Fibroblast of the aortic adventitia (primary cell): ENCODE measurements at regions not wholly inside any gene's neighbourhood (a gene's known extent, or its start where the extent isn't known, plus 50 kb on each side); places are given as distances from the start of the nearest gene placed in this dataset.

Experiments used
- DNase-seq: peaks from one replicate; pipeline ENCODE4 v3.0.0-alpha.2; 2010; ENCODE audit warnings: low read depth
- H3K4me3 ChIP-seq: 2 replicates; pipeline ENCODE4 v1.5.1; 2011; ENCODE audit warnings: low read depth, mild to moderate bottlenecking, control low read depth, low read length, moderate library complexity
- TF ChIP-seq, protein P1 (sequence below): IDR thresholded peaks from 2 replicates; pipeline ENCODE4 v1.5.1; 2011; ENCODE audit warnings: mild to moderate bottlenecking, low read length, control low read depth, inconsistent platforms; ENCODE audit not compliant: insufficient read depth

DNA sequence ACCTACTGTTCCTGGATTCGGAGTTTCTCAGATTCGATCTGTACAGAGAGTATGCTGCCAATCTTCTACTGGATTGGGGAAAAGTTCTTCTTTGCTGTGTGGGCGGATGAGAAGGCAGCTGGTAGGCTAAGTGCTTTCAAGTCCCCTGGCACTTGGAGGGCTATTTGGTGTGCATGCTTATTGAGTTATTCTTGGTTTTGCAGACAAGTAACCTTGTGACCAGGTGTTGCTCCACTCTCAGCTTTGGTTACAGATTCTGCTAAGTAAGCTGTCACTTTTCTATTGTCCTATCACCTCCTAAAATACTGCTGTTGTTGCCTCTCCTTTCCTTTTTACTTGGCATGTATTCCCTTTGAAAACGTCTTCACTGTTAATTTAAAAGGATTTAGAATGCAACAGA lies 1375.1 kb upstream of the LRRTM3 start:
- no peak for DNase-seq

DNA sequence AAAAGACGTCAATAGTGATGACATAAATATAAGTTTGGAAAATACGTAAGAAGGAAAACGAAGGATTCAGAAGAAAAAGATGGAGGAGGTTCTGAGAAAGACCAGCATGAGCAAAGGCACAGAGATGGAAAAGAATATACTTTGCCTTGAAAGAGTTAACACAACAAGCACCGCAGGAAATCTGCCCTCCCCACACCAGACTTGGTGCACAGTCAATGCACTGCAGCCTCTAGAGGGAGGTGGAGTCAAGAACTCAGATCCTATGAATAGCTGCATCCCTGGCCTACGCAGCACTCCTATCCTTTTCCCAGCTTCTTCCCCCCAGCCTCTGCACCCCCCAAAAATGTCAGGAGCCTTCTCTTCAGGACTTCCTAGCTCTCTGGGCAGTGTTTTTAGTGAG lies 1370.6 kb upstream of the LRRTM3 start:
- DNase-seq = no peak
- TF ChIP-seq, protein P1, sequence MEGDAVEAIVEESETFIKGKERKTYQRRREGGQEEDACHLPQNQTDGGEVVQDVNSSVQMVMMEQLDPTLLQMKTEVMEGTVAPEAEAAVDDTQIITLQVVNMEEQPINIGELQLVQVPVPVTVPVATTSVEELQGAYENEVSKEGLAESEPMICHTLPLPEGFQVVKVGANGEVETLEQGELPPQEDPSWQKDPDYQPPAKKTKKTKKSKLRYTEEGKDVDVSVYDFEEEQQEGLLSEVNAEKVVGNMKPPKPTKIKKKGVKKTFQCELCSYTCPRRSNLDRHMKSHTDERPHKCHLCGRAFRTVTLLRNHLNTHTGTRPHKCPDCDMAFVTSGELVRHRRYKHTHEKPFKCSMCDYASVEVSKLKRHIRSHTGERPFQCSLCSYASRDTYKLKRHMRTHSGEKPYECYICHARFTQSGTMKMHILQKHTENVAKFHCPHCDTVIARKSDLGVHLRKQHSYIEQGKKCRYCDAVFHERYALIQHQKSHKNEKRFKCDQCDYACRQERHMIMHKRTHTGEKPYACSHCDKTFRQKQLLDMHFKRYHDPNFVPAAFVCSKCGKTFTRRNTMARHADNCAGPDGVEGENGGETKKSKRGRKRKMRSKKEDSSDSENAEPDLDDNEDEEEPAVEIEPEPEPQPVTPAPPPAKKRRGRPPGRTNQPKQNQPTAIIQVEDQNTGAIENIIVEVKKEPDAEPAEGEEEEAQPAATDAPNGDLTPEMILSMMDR = no peak
- no peak overlapping the region for H3K4me3 ChIP-seq

More for the DNA sequence above, 1375.1 kb upstream of the LRRTM3 start:
- H3K4me3 ChIP-seq = no peak overlapping the region
- TF ChIP-seq, protein P1 = no peak

DNA sequence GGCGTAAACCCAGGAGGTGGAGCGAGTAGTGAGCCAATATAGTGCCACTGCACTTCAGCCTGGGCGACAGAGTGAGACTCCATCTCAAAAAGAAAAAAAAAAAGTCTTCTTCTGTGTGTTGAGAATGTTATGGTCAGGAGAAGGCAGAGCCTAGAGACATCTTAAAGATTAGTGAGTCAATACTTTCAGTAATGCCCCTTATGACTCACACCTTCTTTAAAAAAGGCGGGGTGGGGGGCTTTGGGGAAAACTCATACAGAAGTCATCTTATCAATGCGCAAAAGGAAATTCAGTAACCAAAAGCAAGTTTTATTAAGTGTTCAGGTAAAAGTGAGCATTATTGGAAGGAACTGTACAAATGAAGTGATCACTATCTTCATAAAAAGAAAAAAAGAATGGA lies 1369.8 kb upstream of the LRRTM3 start:
- TF ChIP-seq, protein P1 = no peak
- no peak overlapping the region for H3K4me3 ChIP-seq
- DNase-seq = no peak

GRCh38 chr10:65559369-65559768 lies 1366.5 kb upstream of the LRRTM3 start:
- H3K4me3 ChIP-seq = no peak overlapping the region
- TF ChIP-seq, protein P1 = no peak
- DNase-seq = no peak

- H3K4me3 ChIP-seq = no peak overlapping the region
- TF ChIP-seq, protein P1 = no peak
- DNase-seq = no peak
Observed at GRCh38 chr10:65565246-65565645, 1360.6 kb upstream of the LRRTM3 start.

DNA sequence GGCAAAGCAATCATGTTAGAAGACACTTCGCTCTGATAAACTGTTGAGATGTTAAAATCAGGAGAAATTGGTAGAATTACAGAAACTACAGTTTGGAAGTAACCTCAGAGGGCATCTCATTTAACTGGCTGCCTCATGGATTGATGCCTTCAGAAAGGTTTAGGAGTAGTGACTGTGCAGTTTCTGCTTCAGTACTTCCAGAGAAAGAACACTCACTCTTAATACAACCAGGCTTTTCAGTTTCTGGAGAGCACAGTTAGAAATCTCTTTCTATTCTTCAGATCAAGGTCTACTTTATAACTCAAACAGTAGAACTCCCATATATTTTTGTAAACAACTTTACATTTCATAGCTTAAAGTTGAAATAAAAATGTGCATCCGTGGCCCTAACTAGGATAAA lies 1358.9 kb upstream of the LRRTM3 start:
- H3K4me3 ChIP-seq = no peak overlapping the region
- DNase-seq = no peak
- TF ChIP-seq, protein P1 = no peak
